ENCODE measurements at regions not wholly inside any gene's neighbourhood (a gene's known extent, or its start where the extent isn't known, plus 50 kb on each side); places are given as distances from the start of the nearest gene placed in this dataset.

DNA sequence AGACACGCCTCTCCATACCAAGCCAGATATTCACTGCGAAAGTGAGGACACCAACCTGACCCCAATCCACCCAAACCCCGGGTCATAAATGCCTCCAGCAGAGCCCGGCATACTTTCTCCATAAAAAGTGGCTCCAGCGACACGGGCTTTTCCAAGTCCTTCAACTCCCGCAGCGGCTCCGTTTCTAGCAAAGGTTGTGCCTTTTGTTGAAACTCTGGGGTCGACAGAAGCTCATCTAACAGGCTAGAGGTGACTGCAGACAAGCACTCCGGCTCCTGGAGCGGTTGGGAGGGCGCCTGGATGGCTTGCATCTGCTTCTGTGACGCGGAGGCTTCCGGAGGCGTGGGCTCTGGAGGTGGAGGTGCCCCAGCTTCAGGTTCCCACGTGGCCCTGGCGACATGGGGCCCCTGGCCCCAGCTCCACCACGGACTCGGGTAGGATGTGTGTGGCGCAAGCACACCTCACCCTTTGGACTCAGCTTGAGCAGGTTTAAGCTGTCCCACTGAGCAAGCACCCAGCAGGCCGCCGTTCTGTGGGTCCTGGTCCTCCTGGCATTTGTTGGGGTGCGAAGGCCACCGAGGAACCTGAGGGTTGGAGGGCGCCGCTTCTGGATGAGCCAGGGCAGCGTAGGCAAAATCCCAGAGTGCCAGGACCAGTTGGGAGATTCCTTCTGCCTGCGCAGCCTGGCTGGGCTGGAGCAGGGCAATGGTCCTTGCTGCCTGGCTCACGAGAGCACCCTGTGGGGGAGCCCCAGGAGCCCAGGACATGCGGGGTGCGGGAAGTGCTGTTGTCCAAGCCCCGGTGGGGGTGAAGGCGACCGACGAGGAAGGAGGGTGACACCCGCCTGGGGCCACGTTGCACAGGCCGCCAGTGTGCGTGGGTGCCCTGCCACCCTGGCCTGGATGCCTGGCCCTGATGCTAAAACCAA lies 186.3 kb downstream of the ALG10 start:
- WGBS, 3 donors = 78 to 81% (median 80%) methylated on average over 41 of the region's 41 CpGs
- DNase-seq (no peak), ATAC-seq (no peak)
- Histone ChIP-seq H3K4me1 (no peaks in the 10 kb centered on the region), H3K9me3 (no peaks in the 10 kb centered on the region), H3K27me3 (ENCODE audit: insufficient read depth in 3 of 3, low read length in 2 of 3) (peaks cover 0 to 1% (median 0%) of the 10 kb centered on the region in 3 donors), H3K4me3 (no peak overlapping the region), H3K36me3 (ENCODE audit: insufficient read depth in 1 of 2, low read depth in 1 of 2) (no peaks in the 10 kb centered on the region), H3K27ac (no peak overlapping the region)
- intact Hi-C loops (cut with DNase I) = no loop called here
- TF ChIP-seq, protein P1, sequence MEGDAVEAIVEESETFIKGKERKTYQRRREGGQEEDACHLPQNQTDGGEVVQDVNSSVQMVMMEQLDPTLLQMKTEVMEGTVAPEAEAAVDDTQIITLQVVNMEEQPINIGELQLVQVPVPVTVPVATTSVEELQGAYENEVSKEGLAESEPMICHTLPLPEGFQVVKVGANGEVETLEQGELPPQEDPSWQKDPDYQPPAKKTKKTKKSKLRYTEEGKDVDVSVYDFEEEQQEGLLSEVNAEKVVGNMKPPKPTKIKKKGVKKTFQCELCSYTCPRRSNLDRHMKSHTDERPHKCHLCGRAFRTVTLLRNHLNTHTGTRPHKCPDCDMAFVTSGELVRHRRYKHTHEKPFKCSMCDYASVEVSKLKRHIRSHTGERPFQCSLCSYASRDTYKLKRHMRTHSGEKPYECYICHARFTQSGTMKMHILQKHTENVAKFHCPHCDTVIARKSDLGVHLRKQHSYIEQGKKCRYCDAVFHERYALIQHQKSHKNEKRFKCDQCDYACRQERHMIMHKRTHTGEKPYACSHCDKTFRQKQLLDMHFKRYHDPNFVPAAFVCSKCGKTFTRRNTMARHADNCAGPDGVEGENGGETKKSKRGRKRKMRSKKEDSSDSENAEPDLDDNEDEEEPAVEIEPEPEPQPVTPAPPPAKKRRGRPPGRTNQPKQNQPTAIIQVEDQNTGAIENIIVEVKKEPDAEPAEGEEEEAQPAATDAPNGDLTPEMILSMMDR (IDR thresholded peaks at IDR 0.05) = no peak

DNA sequence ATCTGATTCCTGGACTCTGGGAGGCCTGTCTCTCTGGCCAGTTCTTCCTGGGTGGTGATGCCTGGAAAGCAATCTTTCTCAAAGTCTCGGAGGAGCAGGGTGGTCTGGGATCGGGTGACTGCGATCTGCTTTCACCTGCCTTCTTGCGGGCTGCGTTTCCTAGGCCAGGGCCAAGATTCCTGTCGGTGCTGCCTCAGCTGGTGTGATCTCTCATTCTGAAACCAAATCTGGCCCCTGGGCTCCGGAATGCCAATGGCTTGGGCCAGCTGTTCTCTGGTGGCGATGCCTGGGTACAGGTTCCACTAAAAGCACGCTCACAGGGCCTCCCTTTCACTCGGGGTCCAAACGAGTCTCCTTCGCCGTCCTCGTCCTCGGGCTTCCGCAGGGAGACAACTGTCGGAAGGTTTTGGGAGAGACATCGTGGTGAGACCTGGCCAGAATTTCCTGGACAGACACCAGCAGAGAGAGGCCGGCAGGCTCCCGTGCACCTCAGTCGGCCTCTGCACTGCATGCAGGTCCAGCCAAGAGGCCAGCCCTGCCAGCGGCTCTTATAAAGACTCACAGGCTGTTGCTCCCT lies 187.1 kb downstream of the ALG10 start:
- WGBS, 3 donors = 79 to 82% (median 81%) methylated on average over 22 of the region's 22 CpGs
- intact Hi-C loops (cut with DNase I) = no loop called here
- H3K27me3 ChIP-seq (ENCODE audit: insufficient read depth in 3 of 3, low read length in 2 of 3) = peaks cover 0 to 1% (median 0%) of the 10 kb centered on the region in 3 donors
- H3K4me3 ChIP-seq = no peak overlapping the region
- H3K27ac ChIP-seq = no peak overlapping the region
- no peaks in the 10 kb centered on the region for H3K36me3 ChIP-seq (ENCODE audit: insufficient read depth in 1 of 2, low read depth in 1 of 2)
- no peaks in the 10 kb centered on the region for H3K4me1 ChIP-seq
- no peak for DNase-seq
- TF ChIP-seq, protein P1 (IDR thresholded peaks at IDR 0.05) = no peak
- no peak for ATAC-seq
- no peaks in the 10 kb centered on the region for H3K9me3 ChIP-seq

DNA sequence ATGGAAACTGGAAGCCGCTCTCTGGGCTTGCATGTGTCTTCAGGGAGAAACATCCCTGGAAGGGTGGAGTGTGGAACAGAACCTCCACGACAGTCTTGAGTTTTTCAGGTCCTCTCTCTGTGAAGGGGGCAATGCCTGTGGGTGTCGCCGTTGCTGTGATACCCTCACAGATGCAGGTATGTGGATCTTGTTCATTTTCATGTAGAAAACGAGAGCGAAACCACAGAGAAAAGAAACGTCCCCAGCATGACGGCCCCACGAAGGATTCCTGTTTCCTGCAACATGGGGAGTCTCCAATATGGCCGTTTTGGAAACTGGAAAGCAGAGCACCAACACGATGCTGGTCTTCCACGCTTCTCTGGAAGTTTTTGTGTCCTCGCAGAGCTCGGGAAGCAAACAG lies 187.9 kb downstream of the ALG10 start:
- peaks cover 0 to 1% (median 0%) of the 10 kb centered on the region in 3 donors for H3K27me3 ChIP-seq (ENCODE audit: insufficient read depth in 3 of 3, low read length in 2 of 3)
- TF ChIP-seq, protein P1 (IDR thresholded peaks at IDR 0.05) = no peak
- 77 to 79% (median 77%) methylated on average over 14 of the region's 14 CpGs for WGBS, 3 donors
- intact Hi-C loops (cut with DNase I) = no loop called here
- no peak overlapping the region for H3K4me3 ChIP-seq
- no peak for ATAC-seq
- no peak for DNase-seq
- H3K4me1 ChIP-seq = no peaks in the 10 kb centered on the region
- no peaks in the 10 kb centered on the region for H3K36me3 ChIP-seq (ENCODE audit: insufficient read depth in 1 of 2, low read depth in 1 of 2)
- H3K27ac ChIP-seq = no peak overlapping the region
- no peaks in the 10 kb centered on the region for H3K9me3 ChIP-seq

DNA sequence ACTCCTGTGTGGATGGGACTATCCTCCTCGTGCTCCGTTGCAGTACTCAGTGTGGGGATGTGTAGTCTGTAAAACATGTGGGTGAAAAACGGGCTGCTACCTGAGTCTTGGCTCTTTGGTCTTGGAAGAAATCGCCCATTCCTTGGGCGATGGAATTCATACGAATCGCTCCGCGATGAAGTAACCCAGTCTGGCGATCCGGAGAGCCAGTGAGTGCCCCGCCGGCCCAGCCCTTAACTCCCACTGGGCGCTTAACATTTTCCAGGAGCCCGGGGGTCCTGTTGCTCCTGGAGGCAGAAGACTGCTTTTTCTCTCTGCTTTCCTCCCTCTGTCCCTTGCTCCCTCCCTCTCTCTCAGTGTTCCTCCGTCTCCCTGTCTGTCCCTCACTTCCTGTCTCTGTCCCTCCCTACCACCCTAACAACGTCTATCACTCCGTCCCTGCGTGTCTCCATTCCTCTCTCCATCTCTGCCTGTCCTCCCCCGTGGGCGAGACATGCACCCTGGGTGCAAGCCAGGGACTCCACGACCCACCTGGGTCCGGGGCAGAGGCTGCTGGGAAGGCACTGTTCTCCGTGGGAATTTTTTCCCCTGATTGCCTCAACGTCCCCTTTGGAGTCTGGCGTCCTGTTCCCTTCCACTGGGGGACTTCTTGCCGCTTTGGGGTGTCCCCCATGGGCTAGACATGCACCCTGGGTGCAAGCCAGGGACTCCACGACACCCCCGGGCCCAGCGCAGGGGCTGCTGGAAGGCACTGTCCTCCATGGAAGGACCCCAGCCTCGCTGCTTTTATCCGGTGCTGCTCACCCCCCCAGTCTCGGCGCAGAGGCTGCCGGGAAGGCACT lies 188.6 kb downstream of the ALG10 start:
- TF ChIP-seq, protein P1 (IDR thresholded peaks at IDR 0.05) = no peak
- H3K9me3 ChIP-seq = no peaks in the 10 kb centered on the region
- peaks cover 0 to 1% (median 0%) of the 10 kb centered on the region in 3 donors for H3K27me3 ChIP-seq (ENCODE audit: insufficient read depth in 3 of 3, low read length in 2 of 3)
- no peak for ATAC-seq
- WGBS, 3 donors = 83 to 88% (median 87%) methylated on average over 35 of the region's 35 CpGs
- no peaks in the 10 kb centered on the region for H3K4me1 ChIP-seq
- no peak overlapping the region for H3K27ac ChIP-seq
- no peaks in the 10 kb centered on the region for H3K36me3 ChIP-seq (ENCODE audit: insufficient read depth in 1 of 2, low read depth in 1 of 2)
- no peak overlapping the region for H3K4me3 ChIP-seq
- intact Hi-C loops (cut with DNase I) = no loop called here
- no peak for DNase-seq

All from psoas muscle (tissue), 7 donors.